LNCAP (cell line): ENCODE measurements at regions not wholly inside any gene's neighbourhood (a gene's known extent, or its start where the extent isn't known, plus 50 kb on each side); places are given as distances from the start of the nearest gene placed in this dataset.

Source experiments
- TF ChIP-seq, protein P1 (sequence below): fragments of 450-650 bp; IDR thresholded peaks from 2 replicates; pipeline ENCODE4 v1.5.1; 2017; ENCODE audit warnings: mild to moderate bottlenecking

DNA sequence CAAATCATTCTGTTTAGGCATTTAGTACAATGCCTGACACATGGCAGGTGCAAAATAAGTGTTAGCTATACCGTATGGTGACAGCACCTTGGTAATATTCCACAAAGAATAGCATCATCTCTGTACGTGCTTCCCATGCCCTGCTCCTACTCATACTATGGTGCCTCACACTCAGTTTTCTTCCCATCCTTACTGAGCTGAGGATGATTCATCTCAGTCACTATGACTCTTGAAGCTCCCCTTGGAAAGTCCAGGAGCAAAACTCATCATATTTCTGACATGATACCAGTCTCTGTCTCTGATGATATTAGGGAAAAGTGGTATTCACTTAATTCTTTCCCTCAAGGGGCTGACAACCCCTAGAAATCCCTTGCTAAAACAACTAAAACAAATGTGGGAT, 423.3 kb downstream of the EFNA5 start:
- TF ChIP-seq, protein P1, sequence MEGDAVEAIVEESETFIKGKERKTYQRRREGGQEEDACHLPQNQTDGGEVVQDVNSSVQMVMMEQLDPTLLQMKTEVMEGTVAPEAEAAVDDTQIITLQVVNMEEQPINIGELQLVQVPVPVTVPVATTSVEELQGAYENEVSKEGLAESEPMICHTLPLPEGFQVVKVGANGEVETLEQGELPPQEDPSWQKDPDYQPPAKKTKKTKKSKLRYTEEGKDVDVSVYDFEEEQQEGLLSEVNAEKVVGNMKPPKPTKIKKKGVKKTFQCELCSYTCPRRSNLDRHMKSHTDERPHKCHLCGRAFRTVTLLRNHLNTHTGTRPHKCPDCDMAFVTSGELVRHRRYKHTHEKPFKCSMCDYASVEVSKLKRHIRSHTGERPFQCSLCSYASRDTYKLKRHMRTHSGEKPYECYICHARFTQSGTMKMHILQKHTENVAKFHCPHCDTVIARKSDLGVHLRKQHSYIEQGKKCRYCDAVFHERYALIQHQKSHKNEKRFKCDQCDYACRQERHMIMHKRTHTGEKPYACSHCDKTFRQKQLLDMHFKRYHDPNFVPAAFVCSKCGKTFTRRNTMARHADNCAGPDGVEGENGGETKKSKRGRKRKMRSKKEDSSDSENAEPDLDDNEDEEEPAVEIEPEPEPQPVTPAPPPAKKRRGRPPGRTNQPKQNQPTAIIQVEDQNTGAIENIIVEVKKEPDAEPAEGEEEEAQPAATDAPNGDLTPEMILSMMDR: no peak

DNA sequence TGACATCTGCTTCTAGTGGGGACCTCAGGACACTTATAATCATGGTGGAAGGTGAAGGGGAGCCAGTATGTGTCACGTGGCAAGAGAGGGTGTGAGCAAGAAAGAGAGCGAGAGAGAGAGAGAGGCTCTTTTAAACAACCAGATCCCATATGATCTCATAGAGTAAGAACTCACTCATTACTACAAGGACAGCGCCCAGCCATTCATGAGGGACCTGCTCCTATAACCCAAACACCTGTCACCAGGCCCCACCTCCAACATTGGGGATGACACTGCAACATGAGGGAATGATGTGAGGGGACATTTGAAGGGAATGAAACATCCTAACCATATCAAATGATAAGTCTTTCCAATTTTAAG, 427.5 kb downstream of the EFNA5 start:
- TF ChIP-seq, protein P1: no peak

DNA sequence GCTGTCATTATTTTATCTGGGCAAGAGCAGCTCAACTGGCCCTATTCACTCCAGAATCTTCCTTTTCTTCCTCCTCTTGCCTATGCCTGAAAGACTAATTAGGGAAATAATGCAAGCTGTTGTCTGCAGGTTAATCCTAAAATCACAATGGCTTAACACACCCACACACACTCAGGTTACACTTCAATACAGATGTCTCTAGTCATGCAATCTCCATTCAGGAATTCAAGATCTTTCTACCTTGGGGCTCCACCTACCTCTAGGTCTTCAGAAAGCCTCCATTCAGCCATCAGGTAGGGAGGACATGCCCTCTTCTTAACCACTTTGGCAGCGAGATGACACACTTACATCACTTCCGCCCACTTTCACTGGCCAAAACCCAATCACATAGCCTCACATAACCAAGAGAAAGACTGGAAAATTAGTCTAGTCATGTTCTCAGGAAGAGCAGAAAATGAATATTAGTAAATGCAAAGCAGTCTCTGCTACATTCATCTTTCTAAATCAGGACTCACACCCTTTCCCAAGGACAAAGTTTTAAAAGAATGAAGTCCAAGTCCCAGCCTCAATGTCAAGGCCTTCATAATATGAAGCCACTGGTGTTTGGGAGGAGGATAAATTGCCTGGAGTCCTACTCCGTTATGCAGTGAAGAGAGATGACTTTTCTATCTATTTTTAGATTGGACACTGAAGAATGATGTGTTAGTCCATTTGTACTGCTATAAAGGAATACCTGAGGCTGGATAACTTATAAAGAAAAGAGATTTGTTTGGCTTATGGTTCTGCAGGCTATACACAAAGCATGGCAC, 428.1 kb downstream of the EFNA5 start:
- TF ChIP-seq, protein P1: no peak

DNA sequence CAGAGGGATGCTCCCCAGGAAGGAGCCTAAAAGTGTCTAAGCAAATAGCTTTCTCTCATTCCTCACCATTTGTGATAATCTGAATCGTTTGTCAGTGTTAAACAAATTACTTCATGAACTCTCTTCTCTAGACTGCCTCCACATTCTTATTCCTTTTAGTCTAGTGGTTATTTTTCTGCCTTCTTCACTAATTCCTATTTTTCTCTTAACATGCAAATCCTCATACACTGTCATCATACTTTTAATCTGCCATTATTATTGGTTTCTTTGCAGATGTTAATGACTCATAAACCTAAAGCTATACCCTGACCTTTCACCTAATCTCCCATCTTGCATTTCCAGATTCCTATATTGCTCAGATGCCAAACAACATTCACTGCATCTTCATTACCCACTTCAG, 428.9 kb downstream of the EFNA5 start:
- TF ChIP-seq, protein P1: no peak

DNA sequence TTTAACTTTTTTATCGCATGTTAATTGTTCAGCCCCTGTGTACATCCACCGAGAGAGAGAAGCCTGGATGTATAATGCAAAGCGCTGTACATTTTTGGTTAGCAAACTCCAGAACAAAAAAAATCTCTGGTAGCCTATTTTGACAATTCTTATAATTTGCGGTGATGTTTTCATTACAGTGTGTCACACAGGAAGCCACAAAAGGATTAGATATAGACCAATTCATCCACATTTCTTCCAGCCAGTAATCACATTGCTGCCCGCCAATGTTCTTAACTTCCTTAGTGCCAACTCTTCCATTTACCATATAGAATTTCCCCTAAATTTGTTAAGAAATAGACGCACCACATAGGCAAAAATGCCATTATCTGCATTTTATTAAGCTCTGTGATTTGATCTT, 435.6 kb downstream of the EFNA5 start:
- TF ChIP-seq, protein P1: no peak

DNA sequence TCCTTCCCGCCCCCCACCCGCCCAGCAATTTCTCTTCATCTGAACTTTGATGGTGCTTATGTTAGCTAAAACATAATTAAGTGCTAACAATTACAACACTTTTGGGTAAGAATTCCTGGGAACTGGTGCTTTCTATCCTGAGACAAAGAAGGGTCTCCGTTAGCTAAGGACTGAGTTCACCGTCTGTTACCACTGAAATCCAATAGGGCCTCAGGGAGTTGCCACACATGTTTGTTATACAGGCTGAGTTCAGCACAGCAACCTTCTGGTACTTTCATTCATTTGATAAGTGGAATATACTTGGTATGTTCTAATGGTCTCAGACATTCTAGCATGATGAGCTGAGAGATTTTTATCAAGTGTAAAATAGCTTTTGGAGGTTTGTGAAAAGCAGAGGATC, 437.9 kb downstream of the EFNA5 start:
- TF ChIP-seq, protein P1: no peak

DNA sequence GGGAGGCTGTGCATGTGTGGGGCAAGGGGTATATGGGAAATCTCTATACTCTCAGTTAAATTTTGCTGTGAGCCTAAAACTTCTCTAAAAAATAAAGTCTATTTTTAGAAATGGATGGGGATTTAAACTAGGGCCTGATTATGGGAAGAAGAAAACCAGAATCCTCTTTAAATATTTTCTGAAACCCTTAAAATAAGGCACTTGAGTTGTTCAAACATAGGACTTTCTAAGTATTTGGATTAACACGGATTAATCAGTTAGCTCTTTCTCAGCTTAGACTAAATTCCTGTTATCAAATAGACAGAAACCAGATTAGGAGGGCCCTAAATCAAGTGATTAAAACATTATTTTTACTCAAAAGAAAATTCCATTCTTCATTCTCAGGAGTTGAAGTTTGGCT, 438.4 kb downstream of the EFNA5 start:
- TF ChIP-seq, protein P1: no peak

DNA sequence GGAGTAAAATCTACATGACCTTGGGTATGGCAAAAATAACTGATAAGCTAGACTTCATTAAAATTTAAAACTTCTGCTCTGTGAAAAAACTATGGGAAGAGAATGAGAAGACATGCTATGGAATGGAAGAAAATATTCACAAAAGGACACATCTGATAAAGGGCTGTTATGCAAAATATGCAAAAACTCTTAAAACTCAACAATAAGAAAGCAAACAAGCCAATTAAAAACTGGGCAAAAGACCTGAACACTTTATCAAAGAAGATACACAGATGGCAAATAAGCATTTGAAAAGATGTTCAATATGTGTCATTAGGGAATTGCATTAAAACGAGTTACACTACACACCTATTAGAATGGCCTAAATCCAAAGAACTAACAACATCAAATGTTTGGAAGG, 439.5 kb downstream of the EFNA5 start:
- TF ChIP-seq, protein P1: no peak
